ENCODE measurements at regions not wholly inside any gene's neighbourhood (a gene's known extent, or its start where the extent isn't known, plus 50 kb on each side); places are given as distances from the start of the nearest gene placed in this dataset.

GRCh38 chr17:72342627-72343527 is 222.1 kb downstream of the SOX9 start:
- H3K27ac ChIP-seq (ENCODE audit: low read length), result no peak overlapping the region
- H3K36me3 ChIP-seq (ENCODE audit: control insufficient read depth, insufficient read depth, low read length), result no peaks in the 10 kb centered on the region
- H3K36me3 Mint-ChIP-seq, result no peaks in the 10 kb centered on the region
- DNase-seq (no peak), ATAC-seq (no peak)
- H3K4me1 Mint-ChIP-seq, result no peaks in the 10 kb centered on the region
- H3K27me3 Mint-ChIP-seq (ENCODE audit: low read depth in 2 of 2), result no peaks in the 10 kb centered on the region
- no peak overlapping the region for H3K27ac Mint-ChIP-seq
- no peaks in the 10 kb centered on the region for H3K9me3 Mint-ChIP-seq
- intact Hi-C loops (cut with micrococcal nuclease), result no loop called here
- 82% methylated on average over 27 of the region's 28 CpGs for WGBS (ENCODE audit: insufficient coverage)
- no peak overlapping the region for H3K4me3 ChIP-seq (ENCODE audit: low read length)
- no peaks in the 10 kb centered on the region for H3K4me1 ChIP-seq (ENCODE audit: control insufficient read depth, insufficient read depth, low read length)
- TF ChIP-seq CTCF (IDR thresholded peaks at IDR 0.05), result no peak
- no peaks in the 10 kb centered on the region for H3K27me3 ChIP-seq (ENCODE audit: control insufficient read depth, insufficient read depth, low read length)
- H3K9me3 ChIP-seq (ENCODE audit: control insufficient read depth, insufficient read depth, low read length), result no peaks in the 10 kb centered on the region
- H3K4me3 Mint-ChIP-seq, result no peak overlapping the region

GRCh38 chr17:72343911-72344310 is 223.1 kb downstream of the SOX9 start:
- WGBS (ENCODE audit: insufficient coverage), result 83% methylated on average over 8 of the region's 8 CpGs
- Histone ChIP-seq H3K36me3 (ENCODE audit: control insufficient read depth, insufficient read depth, low read length) (no peaks in the 10 kb centered on the region), H3K4me1 (ENCODE audit: control insufficient read depth, insufficient read depth, low read length) (no peaks in the 10 kb centered on the region), H3K27me3 (ENCODE audit: control insufficient read depth, insufficient read depth, low read length) (no peaks in the 10 kb centered on the region), H3K4me3 (ENCODE audit: low read length) (no peak overlapping the region), H3K9me3 (ENCODE audit: control insufficient read depth, insufficient read depth, low read length) (no peaks in the 10 kb centered on the region), H3K27ac (ENCODE audit: low read length) (no peak overlapping the region)
- Mint-ChIP-seq H3K9me3 (no peaks in the 10 kb centered on the region), H3K4me3 (no peak overlapping the region), H3K36me3 (no peaks in the 10 kb centered on the region), H3K27ac (no peak overlapping the region), H3K27me3 (ENCODE audit: low read depth in 2 of 2) (no peaks in the 10 kb centered on the region), H3K4me1 (no peaks in the 10 kb centered on the region)
- ATAC-seq (no peak), DNase-seq (no peak)
- intact Hi-C loops (cut with micrococcal nuclease), result no loop called here
- TF ChIP-seq CTCF (IDR thresholded peaks at IDR 0.05), result no peak

- WGBS (ENCODE audit: insufficient coverage), result 81% methylated on average over 5 of the region's 5 CpGs
- Histone ChIP-seq H3K36me3 (ENCODE audit: control insufficient read depth, insufficient read depth, low read length) (no peaks in the 10 kb centered on the region), H3K9me3 (ENCODE audit: control insufficient read depth, insufficient read depth, low read length) (no peaks in the 10 kb centered on the region), H3K27me3 (ENCODE audit: control insufficient read depth, insufficient read depth, low read length) (no peaks in the 10 kb centered on the region), H3K4me1 (ENCODE audit: control insufficient read depth, insufficient read depth, low read length) (no peaks in the 10 kb centered on the region), H3K4me3 (ENCODE audit: low read length) (no peak overlapping the region), H3K27ac (ENCODE audit: low read length) (no peak overlapping the region)
- no peaks in the 10 kb centered on the region for H3K27me3 Mint-ChIP-seq (ENCODE audit: low read depth in 2 of 2)
- no peak for TF ChIP-seq CTCF (IDR thresholded peaks at IDR 0.05)
- intact Hi-C loops (cut with micrococcal nuclease), result no loop called here
- H3K9me3 Mint-ChIP-seq, result no peaks in the 10 kb centered on the region
- H3K27ac Mint-ChIP-seq, result no peak overlapping the region
- H3K36me3 Mint-ChIP-seq, result no peaks in the 10 kb centered on the region
- DNase-seq, result no peak
- no peaks in the 10 kb centered on the region for H3K4me1 Mint-ChIP-seq
- no peak overlapping the region for H3K4me3 Mint-ChIP-seq
- ATAC-seq, result no peak
Measured at GRCh38 chr17:72344613-72345012, 223.8 kb downstream of the SOX9 start.

GRCh38 chr17:72345088-72345487 is 224.3 kb downstream of the SOX9 start:
- no peaks in the 10 kb centered on the region for H3K9me3 ChIP-seq (ENCODE audit: control insufficient read depth, insufficient read depth, low read length)
- H3K27me3 ChIP-seq (ENCODE audit: control insufficient read depth, insufficient read depth, low read length), result no peaks in the 10 kb centered on the region
- H3K4me3 Mint-ChIP-seq, result no peak overlapping the region
- no peak for DNase-seq
- intact Hi-C loops (cut with micrococcal nuclease), result no loop called here
- WGBS (ENCODE audit: insufficient coverage), result 89% methylated on average over 3 of the region's 3 CpGs
- H3K4me1 Mint-ChIP-seq, result no peaks in the 10 kb centered on the region
- H3K36me3 ChIP-seq (ENCODE audit: control insufficient read depth, insufficient read depth, low read length), result no peaks in the 10 kb centered on the region
- ATAC-seq, result no peak
- no peaks in the 10 kb centered on the region for H3K9me3 Mint-ChIP-seq
- H3K27ac ChIP-seq (ENCODE audit: low read length), result no peak overlapping the region
- H3K4me1 ChIP-seq (ENCODE audit: control insufficient read depth, insufficient read depth, low read length), result no peaks in the 10 kb centered on the region
- TF ChIP-seq CTCF (IDR thresholded peaks at IDR 0.05), result no peak
- no peak overlapping the region for H3K4me3 ChIP-seq (ENCODE audit: low read length)
- no peak overlapping the region for H3K27ac Mint-ChIP-seq
- H3K27me3 Mint-ChIP-seq (ENCODE audit: low read depth in 2 of 2), result no peaks in the 10 kb centered on the region
- no peaks in the 10 kb centered on the region for H3K36me3 Mint-ChIP-seq

Measured in natural killer cell (primary cell).